ENCODE measurements at regions not wholly inside any gene's neighbourhood (a gene's known extent, or its start where the extent isn't known, plus 50 kb on each side); places are given as distances from the start of the nearest gene placed in this dataset.

DNA sequence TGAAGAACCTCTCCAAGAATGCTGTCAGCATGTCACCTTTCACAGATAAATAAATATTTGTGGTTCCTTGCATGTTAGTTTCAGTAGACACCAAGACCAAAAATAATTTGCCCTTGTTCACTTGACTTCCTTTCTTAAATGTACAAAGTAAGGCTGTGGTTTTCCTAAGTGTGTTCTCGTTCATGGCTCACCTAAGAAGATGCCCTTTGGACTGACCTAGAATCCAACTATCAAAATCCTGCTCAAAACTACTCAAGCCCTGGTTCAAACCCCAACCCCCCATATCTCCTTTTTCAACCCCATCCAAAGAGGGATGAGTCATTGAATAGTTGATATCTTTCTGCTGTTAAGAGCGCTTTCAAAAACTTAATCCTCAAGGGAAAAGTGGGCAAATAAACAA, 247.8 kb upstream of the ZNF507 start:
- TF ChIP-seq, protein P1, sequence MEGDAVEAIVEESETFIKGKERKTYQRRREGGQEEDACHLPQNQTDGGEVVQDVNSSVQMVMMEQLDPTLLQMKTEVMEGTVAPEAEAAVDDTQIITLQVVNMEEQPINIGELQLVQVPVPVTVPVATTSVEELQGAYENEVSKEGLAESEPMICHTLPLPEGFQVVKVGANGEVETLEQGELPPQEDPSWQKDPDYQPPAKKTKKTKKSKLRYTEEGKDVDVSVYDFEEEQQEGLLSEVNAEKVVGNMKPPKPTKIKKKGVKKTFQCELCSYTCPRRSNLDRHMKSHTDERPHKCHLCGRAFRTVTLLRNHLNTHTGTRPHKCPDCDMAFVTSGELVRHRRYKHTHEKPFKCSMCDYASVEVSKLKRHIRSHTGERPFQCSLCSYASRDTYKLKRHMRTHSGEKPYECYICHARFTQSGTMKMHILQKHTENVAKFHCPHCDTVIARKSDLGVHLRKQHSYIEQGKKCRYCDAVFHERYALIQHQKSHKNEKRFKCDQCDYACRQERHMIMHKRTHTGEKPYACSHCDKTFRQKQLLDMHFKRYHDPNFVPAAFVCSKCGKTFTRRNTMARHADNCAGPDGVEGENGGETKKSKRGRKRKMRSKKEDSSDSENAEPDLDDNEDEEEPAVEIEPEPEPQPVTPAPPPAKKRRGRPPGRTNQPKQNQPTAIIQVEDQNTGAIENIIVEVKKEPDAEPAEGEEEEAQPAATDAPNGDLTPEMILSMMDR (conservative IDR thresholded peaks at IDR 0.05; ENCODE audit: low read depth, low read length): no peak
- TF ChIP-seq RAD21 (IDR thresholded peaks at IDR 0.05; ENCODE audit: low read length) (no peak), ELK1 (IDR thresholded peaks at IDR 0.05; ENCODE audit: borderline replicate concordance, low read depth, low read length) (no peak), NFE2L2 (IDR thresholded peaks at IDR 0.05; ENCODE audit: low read depth, low read length) (no peak), BHLHE40 (IDR thresholded peaks at IDR 0.05; ENCODE audit: low read depth, low read length) (no peak)
- TF ChIP-seq, protein P2, sequence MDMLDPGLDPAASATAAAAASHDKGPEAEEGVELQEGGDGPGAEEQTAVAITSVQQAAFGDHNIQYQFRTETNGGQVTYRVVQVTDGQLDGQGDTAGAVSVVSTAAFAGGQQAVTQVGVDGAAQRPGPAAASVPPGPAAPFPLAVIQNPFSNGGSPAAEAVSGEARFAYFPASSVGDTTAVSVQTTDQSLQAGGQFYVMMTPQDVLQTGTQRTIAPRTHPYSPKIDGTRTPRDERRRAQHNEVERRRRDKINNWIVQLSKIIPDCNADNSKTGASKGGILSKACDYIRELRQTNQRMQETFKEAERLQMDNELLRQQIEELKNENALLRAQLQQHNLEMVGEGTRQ (IDR thresholded peaks at IDR 0.05; ENCODE audit: low read depth, low read length): no peak

Data from IMR-90 (cell line).